HG03135 (cell line): ENCODE measurements at regions not wholly inside any gene's neighbourhood (a gene's known extent, or its start where the extent isn't known, plus 50 kb on each side); places are given as distances from the start of the nearest gene placed in this dataset.
"Not testable (repeated sequence)": the region's sequence is repeated elsewhere in the genome, so short reads cannot be mapped to it uniquely, and the experiment has no call there.

ENCODE experiments used
- ATAC-seq: cut with Tn5 transposase; IDR thresholded peaks from one replicate; pipeline ENCODE4 v1.9.1; 2021; ENCODE audit warnings: mild to moderate bottlenecking, moderate library complexity; ENCODE audit not compliant: unreplicated experiment

DNA sequence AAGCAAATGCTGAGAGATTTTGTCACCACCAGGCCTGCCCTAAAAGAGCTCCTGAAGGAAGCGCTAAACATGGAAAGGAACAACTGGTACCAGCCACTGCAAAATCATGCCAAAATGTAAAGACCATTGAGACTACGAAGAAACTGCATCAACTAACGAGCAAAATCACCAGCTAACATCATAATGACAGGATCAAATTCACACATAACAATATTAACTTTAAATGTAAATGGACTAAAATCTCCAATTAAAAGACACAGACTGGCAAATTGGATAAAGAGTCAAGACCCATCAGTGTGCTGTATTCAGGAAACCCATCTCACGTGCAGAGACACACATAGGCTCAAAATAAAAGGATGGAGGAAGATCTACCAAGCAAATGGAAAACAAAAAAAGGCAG, 702.7 kb upstream of the INTU start:
- ATAC-seq, result not testable (repeated sequence)

DNA sequence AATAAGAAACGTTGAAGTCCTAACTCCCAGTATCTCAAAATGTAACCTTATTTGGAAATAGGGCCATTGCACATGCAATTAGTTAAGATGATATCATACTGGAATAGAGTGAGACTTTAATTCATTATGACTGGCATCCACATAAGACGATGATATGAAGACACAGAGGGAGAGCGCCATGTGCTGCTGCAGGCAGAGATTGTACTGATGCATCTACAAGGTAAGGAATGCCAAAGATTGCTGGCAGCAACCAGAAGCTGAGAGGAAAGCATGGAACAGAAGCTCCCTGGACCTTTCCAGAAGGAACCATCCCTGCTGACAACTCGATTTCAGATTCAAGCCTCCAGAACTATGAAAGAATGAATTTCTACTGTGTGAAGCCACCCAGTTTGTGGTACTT, 697.0 kb upstream of the INTU start:
- no peak for ATAC-seq

DNA sequence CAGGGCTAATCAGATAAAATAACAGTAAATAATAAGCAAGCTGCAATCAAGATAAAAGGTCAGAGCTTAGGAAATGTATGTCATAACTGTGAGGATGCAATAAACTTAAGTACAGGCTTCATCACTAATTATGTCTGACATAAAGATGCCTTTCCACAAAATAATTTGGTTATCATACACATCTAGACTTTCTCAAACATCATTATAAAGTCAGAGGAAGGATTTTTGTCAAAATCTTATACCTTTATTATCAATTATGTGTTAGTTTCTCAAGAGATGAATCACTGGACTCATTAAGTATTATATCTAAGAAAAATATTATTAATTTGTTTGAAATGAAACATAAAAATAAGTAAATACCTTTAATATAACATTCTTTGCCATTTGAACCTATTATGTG, 695.4 kb upstream of the INTU start:
- no peak for ATAC-seq

DNA sequence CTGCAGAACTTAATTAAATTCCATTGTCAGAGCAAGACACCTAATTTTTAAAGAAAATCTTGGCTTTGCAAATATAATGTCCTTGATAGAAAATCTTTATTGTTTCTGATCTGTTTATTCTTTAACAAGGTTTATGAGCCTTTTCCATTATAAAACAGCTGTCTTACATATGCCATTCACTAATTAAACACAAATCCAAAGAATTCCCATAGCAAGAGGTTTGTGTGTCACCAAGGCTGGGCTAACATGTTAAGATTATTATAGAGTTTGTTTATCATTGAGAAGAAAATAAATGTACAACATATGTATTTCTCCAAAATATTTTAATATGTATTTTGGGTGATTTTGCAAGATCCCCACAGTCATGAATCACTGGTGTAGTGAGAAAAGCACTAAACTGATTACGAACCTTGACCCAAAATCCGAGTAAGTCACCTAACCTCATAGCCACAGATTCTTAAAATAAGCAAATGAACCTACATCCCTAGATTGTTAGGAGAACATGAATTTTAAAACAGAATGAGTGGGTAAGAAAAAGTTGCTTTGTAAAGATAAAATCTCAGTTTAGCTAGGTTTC, 694.8 kb upstream of the INTU start:
- ATAC-seq, result no peak

DNA sequence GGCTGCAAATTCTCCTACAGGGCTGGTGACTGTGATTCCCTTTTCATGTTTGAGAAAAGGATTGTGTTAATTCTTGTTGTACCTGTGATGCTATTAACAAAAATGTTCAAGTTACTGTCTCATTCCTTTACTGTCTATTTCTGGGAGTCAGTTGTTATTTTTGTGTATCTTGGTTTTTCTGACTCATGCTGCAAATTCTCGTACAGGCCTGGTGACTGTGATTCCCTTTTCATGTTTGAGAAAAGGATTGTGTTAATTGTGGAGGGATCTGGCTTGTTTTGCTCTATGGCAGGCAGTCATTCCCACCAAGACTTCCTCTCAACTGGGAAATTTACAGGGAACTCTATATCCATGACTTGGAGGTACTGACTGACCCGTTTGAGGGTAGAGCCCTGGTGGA, 693.4 kb upstream of the INTU start:
- no peak for ATAC-seq

DNA sequence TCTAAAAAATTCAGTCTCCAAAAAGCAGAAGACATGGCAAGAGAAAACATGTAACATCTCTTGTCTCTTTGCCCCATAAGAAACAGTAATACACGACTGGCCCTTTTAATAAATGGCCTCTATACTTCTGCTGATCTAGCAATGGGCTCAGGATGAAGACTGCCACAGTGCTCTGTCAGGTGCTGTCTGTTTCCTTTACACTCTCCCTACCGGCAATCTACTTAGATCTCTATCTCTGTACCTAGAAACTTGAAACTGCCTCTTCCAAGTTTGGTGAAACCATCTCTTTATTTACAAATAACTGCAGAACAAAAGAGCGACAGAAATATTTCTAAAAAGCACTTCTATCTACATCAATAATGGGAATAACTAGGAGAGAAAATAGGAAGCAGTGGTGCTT, 685.2 kb upstream of the INTU start:
- ATAC-seq, result no peak

DNA sequence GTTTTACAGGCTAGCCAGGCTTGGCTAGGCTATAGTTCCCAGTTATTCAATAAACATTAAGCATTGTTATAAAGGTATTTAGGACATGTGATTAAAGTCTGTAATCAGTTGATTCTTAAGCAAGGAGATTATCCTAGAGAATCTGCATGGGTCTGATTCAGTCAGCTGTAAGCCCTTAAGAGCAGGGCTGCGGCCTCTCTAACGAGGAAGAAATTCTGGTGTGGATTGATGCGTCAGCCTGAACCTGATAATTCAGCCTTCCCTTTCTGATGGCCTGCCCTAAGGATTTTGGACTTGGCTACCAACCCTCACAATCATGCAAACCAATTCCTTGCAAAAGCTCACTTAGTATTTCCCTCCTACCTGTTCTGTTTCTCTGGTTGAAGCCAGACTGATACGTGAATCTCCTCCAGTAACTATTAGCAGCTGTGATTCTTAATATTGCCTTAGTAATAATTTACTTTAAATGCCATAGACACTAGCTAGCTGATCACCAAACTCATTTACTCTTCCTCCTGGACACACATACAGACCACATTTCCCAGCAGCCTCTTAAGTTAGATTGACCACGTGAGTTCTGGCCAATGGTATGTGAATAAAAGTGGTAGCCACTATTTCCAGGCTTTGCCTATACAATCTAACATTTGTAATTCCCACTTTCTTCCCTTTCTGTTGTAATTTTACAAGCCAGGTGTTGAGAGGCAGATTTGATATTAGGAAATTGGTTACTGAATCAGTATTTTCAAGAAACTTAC, 678.0 kb upstream of the INTU start:
- no peak for ATAC-seq

DNA sequence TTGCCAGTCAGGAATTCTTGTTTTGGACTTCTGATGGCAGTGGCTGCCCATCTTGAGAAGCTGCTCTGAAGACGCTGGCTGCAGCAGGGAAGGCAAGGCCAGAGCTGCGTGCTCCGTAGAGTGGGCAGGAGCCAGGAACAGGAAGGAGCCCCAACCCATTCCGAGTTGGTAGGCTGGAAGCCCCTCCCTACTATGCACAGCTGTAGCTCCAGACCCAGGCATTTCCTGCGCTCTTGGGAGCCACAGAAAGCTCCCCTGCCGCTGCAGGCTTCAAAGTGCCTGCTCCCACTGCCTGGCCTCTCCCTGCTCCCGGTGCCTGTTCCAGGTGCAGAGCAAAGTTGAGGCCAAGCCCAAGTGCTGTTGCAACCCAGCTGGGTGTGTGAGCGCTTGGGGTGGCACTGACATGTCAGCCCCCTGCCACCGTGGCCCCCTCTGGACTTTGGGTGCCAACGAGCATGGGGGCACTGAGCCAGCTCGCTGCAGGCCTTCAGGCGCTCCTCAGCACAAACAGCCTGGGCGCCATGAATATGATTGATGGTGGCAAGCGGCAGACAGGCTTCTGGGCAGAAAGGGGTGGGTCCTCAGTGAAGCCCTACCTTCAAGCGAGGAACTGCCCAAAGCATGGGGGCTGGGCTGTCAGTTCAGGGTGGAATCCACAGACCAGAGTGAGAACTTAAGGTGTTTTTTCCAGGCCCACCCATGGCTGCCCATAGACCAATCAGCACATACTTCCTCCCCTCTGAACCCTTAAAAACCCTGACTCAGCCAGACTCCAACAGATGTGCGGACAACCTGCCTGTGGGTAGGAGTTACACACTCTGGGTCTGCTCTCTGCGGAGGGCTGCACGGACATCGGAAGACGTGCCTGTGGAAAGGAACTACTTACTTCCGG, 677.2 kb upstream of the INTU start:
- ATAC-seq, result no peak

DNA sequence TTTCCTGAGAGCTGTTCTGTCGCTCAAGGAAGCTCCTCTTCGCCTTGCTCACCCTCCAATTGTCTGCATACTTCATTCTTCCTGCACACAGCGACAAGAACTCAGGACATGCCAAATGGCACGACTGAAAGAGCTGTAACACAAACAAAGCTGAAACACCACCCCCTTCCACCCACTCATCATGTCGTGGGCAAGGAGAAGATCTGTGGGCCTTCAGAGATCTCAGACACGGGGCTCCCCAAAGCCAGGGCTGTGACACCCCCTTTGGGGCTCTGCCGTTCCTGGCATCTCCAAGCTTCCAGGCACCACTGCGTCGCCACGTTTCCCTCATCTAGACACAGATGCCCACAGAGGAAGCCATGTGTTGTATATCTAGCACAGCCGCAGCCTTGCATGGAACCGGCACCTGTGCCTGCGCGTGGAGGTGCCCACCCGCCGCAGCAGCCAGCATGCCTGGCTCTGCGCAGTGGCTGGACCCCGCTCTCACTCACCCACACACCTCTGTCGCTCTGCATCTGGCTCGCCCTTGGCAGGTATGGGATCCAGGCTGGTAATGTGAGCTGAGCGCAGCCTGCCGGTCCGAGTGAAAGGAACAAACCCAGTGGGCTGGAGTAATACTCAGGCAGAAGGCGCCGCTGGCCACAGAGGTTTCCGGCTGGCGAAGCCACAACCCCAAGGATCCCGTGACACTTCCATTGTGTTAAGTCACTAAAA, 676.4 kb upstream of the INTU start:
- no peak for ATAC-seq

DNA sequence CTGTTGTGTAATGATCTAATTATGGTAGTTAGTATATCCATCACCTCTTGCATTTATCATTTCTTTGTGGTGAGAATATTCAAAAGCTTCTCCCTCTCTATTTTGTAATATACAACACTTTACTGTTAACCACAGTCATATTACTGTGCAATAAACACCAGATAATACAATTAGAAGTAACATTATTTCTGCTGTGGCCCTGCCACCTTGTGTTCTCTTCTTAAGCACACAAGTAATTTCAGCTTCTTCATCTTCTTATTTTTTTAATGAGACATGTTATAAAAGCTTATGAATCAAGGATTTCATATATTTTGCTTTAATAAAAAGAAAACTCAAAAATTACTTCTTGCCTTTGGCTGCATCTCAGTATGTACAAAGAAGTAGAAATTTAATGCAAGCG, 675.2 kb upstream of the INTU start:
- ATAC-seq, result no peak

DNA sequence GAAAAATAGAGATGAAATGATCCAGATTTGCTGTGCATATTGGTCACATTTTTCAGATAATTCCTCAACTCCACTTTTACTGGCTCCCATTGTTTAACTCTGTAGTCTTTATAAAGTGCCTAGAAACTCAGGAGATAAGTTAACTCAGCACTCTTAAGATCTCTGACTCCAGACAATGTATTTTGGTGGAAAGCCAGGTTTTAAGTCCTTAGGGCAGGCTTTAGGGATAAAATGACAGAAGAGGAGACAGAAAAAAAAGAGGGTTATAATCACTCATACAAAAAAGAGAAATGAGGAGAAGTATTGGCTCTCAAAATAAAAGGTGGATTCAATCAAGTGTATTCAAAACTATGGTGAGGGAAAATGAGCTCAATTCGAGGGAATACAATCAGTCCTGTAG, 674.8 kb upstream of the INTU start:
- no peak for ATAC-seq

DNA sequence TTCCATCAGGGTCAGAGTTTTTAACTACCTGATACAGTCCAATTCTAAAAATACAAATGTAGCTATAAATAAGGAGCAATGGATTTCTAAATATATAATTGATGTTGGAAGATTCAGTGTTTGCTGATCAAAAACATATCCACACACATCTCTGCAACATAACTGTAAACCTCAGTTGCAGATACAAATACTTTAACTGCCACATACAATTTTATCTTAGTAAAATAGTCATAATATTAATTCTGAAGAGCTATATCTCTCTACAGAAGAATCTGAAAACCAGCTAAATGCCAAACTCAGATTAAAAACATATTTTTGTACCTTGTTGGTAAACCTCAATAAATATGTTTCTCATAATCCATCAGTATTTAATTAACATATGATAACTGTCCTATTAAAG, 674.3 kb upstream of the INTU start:
- no peak for ATAC-seq

DNA sequence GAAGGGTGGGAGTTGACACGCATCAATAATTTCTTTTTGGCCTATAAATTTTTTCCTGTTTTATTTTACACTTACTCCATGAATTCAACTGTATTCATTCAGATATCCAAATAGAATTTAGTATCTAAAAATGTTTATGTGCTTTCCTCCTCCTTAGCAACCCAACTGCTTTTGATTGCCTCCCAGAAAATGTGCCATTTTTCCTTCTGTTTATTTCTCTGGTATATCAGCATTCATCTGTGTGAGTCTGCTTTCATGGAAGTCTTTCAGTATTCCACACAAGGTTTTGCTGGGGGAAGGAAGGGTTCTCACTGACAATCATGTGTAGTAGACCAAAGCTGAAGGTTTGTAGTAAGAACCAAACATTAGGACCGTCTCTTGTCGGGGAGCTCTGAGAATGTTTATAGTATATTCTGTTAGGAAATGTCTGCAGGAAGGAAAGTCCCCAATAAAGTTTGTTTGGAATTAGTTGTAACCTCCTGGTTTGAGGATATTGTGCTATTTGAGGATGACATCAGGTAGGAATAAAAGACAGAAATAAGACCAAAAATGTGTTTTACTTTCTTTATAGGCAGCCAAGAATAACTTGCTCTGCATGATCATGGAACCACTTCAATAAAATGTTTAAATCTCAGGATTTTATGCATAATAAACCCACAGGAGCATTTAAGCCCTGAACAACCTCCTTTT, 673.6 kb upstream of the INTU start:
- no peak for ATAC-seq

DNA sequence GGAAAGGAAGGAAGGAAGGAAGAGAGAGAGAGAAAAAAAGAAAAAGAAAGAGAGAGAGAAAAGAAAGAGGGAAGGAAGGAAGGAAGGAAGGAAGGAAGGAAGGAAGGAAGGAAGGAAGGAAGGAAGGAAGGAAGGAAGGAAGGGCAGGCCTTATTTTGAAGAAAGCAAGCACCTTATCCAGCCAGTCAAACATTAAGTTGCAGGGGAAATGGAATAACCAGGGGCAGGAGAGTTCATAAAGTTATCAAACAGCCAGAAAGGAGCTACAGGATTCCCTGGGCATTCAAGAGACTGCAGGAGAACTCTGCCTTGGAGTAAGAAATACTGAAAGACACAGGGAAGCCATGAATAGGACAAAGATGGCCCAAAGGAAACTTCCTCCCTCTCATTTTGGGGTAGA, 672.0 kb upstream of the INTU start:
- ATAC-seq, result no peak

DNA sequence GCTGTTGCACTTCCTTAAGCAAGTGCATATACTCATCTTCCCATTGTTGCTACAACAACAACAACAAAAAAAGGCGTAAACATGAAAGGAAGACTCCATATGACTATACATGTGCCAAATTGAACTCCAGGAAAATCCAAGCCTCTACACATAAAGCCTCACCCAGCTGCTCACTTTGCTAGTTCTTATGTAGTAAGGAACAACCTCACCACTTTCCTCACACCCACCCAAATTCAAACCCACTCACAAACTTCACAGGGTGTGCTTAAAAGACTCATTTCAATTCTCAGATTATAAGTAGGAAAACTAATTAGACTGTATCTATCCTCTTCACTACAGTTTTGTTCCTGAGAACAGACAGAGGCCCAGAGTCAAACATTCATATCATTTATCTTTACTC, 671.1 kb upstream of the INTU start:
- ATAC-seq, result no peak

DNA sequence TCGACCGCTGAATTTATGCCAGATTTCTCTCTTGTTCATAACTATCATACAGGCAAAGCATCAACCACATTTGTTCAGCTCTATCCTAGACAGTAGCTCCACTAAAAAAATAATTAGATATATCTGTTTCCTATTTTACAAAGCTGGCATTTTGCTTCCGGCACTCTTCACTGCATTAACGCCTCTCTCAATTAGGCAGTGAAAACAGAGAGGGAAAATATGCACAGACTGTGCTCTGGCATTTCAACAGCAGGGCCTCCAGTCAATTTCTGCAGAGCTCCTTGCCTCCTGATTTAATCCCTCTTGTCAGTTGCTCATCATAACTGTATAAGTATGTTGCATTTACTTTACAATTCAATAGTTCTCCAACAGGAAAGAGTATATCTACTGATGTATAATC, 666.9 kb upstream of the INTU start:
- ATAC-seq, result no peak

DNA sequence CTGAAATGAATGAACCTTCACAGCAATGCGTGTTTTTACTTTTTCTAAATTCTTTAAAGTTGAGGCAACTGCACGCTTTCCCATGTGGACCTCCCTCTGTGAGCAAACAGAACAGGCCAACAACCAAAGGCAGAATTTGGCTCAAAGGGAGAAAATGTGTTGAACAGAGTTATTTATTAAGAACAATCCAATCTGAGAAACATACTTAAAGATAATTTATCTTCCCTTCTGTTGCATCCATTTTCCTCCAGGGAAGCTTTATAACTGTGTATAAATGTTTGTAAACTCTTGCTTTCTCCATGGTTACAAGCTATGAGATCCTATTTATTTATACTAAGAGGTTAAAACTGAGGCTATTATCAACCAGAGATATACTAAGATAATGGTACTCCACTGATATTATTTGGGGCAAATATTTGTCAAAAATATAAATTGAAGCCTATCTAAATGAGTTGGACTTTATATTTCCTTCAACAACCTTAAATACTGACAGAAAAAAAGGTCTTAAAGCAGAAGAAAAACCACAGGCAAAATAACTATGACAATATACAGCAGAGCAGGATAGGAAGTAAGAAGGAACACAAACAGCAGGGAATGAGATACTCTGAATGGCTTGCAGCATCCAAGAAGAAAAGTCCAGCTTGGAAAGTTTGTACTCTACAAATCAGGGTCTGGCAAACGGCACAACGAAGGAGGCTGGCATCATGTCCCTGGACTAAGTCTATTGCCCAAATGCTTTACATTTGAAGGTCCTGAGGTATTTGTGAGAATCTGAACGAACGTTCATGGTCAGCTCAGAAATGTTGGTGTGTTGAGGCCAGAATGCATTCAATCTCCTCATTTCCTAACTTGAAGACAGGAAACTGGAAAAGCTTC, 663.2 kb upstream of the INTU start:
- no peak for ATAC-seq

DNA sequence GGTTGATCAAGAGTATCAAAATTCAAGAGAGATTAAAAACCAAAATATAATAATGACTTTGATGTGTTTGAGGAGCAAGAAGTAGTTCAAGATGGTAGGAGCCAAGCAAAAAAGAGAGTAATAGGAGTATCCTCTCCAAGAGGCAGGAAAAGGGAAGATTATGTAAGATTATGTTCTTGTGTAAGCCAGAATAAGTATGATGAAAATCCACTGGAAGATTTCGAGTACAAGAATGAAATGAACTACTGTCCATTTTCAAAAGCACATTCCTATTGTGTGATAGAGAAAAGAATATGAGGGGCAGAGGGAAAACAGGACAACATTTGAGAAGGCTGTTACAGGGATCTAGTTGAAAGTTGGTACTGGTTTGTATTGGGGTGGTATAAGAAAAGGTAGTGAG, 659.6 kb upstream of the INTU start:
- ATAC-seq, result no peak

DNA sequence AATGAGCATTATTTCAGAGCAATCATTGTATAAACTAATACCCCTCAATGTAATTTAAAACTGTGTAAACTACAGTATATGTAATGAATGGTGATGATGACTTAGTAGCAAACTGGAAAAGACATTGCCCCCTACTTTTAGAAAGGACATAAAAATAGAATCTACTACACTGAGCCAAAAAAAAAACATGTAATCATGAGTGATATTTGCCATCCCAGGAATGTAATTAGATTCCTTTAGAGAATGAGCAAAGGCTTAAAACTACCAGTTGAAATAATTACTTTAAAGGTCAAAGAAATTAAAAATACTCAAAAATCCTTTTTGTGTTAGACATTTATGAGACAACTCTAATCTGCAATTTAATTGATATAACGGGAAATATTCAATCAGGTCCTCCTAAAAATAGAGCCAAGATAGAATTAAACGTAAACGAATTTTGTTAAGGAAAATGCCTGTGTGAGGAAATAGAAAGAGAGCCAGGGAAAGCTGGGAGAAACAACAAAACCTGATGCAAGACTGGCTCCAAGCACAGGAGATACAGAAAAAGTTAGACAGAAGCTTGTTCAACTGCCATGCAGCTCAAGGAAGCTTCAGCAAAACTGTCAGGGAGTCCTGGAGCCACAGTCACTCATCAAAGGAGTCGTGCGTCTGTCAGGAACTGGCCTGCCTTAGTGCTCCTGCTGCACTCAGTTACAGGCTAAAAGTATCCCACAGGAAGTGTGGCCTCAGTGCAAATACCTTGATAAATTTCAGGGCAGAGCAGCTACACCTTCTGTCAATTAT, 655.7 kb upstream of the INTU start:
- ATAC-seq, result no peak
